ENCODE measurements at regions not wholly inside any gene's neighbourhood (a gene's known extent, or its start where the extent isn't known, plus 50 kb on each side); places are given as distances from the start of the nearest gene placed in this dataset.

GRCh38 chrX:100204534-100204933, 205.5 kb downstream of the PCDH19 start:
- TF ChIP-seq CTCF (IDR thresholded peaks at IDR 0.05) (no peak), POLR2A (IDR thresholded peaks at IDR 0.05) (no peak)
